GM12873 (cell line): ENCODE measurements at regions not wholly inside any gene's neighbourhood (a gene's known extent, or its start where the extent isn't known, plus 50 kb on each side); places are given as distances from the start of the nearest gene placed in this dataset.

ENCODE experiments used
- TF ChIP-seq, protein P1 (sequence below): IDR thresholded peaks from 2 replicates; pipeline ENCODE4 v1.5.1; 2012; ENCODE audit warnings: low read depth, mild to moderate bottlenecking, moderate library complexity, low read length, control low read depth; ENCODE audit not compliant: insufficient read depth; ENCODE audit errors: missing control alignments

DNA sequence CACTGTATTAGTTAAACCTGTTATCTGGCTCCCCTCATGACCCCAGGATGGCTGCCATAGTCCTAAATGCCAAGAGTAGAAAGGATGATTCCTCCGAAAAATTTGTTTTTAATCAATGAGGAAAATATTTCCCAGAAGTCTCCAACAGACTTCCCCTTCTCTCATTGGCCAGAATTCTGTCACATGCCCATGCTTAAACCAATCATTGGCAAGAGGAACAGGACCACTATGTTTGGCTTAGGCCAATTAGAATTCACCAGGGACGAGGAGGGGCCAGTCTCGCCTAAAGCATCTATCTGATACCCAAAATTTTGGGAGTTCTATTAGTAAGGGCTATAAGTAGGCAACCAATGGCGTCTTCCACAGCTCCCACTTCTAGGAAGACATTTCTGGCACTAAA is 71.2 kb upstream of the IL6 start:
- TF ChIP-seq, protein P1, sequence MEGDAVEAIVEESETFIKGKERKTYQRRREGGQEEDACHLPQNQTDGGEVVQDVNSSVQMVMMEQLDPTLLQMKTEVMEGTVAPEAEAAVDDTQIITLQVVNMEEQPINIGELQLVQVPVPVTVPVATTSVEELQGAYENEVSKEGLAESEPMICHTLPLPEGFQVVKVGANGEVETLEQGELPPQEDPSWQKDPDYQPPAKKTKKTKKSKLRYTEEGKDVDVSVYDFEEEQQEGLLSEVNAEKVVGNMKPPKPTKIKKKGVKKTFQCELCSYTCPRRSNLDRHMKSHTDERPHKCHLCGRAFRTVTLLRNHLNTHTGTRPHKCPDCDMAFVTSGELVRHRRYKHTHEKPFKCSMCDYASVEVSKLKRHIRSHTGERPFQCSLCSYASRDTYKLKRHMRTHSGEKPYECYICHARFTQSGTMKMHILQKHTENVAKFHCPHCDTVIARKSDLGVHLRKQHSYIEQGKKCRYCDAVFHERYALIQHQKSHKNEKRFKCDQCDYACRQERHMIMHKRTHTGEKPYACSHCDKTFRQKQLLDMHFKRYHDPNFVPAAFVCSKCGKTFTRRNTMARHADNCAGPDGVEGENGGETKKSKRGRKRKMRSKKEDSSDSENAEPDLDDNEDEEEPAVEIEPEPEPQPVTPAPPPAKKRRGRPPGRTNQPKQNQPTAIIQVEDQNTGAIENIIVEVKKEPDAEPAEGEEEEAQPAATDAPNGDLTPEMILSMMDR: no peak

DNA sequence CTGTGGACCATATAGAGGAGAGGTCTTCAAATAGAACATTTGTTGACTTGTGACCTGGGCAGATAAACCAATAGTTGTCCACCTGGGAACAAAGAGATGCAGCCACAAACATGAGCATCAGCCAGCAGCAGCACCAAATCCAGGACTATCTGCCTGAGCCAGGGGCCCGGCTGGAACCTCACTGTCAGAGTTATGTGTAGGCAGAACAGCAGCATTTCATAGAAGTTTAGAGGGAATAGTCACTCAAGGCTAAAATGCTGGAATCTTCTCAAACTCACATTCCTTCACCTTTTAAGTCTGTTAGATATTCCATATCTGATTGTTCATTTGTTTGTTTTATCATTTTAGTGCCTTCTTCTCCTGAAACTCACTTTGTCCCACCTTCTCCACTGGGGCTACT is 72.2 kb upstream of the IL6 start:
- TF ChIP-seq, protein P1: no peak

DNA sequence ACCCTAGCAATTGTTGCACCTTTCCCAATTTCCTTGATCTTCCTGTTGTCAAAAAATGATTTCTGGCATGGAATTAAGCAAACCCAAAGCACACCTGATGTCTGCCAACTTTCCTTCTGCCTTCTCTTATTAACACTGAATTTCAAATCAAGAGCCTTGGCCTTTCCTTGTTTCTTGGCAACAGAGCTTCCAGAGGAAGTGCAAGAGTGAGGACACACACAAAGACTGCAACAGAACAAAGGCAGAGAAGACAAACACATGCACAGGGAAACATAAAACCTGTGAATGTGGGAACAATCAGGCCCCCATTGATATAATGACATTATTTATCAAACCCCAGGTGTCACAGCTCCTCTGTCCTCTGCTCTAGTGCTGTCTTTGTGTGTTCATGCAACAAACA is 73.0 kb upstream of the IL6 start:
- TF ChIP-seq, protein P1: no peak

DNA sequence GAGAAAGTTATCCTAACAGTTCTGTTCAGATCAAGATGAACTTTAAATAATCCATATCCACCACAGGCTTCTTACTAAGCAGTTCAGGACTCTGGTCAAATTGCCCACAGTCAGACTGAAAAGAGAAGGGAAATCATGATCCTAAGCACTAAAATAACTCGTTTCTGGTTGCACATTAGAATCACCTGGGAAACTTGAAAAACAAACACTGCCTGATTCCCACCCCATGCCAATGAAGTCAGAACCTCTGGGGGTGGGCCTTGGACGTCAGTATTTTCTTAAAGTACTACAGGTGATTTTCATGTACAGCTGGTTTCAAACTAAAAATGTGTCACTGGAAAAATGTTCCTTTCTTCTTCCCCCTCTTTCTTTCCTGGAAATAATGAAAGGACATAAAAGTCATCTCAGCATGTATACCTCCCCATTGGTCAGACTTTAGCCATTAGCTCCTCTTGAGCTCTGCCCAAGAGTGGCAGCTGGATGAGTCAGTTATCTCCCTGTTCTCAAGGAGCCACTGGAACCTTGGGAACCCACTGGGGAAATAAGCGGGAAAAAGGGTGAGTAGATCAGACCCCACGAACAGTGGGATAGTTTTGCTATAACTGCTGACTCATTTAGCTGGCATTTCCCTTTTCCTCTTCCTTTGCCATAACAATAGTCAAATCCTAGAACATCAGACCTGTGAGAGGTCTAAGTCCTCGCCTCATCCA is 75.3 kb upstream of the IL6 start:
- TF ChIP-seq, protein P1: no peak

DNA sequence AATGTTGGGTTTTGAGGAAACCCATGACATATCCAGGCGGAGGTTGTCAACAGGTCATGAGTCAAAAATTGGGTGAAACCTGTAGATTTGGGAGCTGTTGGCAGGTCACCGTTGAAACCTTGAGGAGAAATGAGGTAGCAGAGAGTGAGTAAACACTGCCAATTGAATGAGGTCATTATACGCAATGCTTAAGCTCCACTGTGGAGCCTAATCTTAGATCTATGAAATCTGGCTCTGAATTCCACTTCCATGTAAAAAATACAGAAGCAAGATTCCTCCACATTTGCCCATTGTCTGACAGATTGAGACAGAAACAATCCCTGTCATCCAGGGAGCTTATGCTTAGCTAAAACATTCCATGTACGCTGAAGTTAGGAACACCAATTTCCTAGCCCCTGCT is 76.0 kb upstream of the IL6 start:
- TF ChIP-seq, protein P1: no peak

DNA sequence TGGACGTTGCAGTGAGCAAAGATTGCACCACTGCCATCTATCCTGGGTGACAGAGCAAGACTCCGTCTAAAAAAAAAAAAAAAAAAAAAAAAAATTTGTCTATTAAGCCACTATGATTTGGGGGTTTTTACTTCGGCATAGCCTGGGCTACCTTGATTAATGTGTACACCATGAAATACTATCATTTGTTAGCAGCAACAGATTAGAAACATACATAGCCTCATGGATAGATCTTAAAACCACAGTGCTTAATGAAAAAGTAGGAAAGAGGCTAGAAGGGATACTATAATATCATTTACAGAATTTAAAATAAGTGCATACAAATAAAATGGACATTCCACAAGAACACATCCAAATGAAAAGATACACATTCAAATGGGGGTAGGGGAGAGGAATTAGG is 77.3 kb upstream of the IL6 start:
- TF ChIP-seq, protein P1: no peak

DNA sequence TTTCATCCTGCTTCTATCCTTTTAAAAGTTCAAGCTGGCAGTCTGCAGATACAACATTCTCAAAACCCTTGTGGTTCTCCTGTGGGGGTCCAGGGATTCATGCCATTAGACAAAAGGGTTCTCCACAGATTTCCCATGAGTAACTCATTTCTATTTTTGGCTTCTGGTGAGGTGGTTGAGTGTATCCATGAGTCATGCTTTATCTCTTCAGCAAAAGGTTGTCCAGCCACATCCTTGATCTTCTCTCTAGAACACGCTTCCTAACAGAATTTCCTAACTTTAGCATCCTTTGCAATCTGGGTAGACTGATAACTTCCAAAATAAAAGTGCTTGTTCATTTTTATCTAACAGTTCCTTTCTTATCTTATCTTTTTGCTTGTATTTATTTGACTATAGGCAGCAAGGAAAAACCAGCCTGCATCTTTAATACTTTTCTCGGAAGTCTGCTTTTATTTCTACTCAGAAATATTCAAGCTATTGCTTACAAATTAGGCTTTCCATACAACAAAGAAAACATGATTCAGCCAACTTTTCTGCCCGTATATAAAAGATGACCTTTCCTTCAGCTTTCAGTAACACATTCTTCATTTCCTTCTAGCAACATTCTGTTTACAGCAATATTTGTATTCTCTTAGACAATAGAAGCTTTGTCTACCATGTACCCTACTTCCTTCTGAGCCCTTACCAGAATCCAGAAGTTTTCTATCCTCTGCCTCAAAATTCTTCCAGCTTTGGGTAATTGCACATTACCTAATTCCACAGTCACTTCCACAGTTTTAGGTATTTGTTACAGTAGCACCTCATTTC is 79.3 kb upstream of the IL6 start:
- TF ChIP-seq, protein P1: no peak
